SK-N-SH (cell line): ENCODE measurements at regions not wholly inside any gene's neighbourhood (a gene's known extent, or its start where the extent isn't known, plus 50 kb on each side); places are given as distances from the start of the nearest gene placed in this dataset.

Experiments used
- CTCF ChIA-PET: fragments of 300-600, 350-600 bp; formaldehyde crosslinking; extraction: SDS; loops from one replicate; lab custom pipeline; 2021; lab: Yijun Ruan, JAX
- POLR2A ChIA-PET: fragments of 350-600 bp; sonication (Branson Sonifier 250); formaldehyde crosslinking; extraction: SDS; loops from one replicate; lab custom pipeline; 2020; ENCODE audit warnings: antibody characterized with exemption, inconsistent platforms; lab: Yijun Ruan, JAX
- DNase-seq: peaks from one replicate; pipeline ENCODE4 v3.0.0; 2012
- H2AFZ ChIP-seq: fragments of 200-600 bp; sonication (generic); 2 replicates; pipeline ENCODE4 v1.8.1; 2016; ENCODE audit warnings: antibody characterized with exemption, mild to moderate bottlenecking, low read depth
- H3F3A ChIP-seq: fragments of 200-600 bp; sonication (generic); replicated peaks from 2 replicates; pipeline ENCODE3; 2016; ENCODE audit warnings: antibody characterized with exemption, mild to moderate bottlenecking; ENCODE audit not compliant: insufficient read depth
- H3K27ac ChIP-seq, 2 experiments: fragments of 200-500 bp in 1 of 2; fragments of 200-600 bp in 1 of 2; sonication (Bioruptor generic) in 1 of 2; sonication (generic), shearing (Covaris generic) in 1 of 2; 2 replicates each; pipeline versions ENCODE4 v1.5.1 to v1.6.1; 2014 to 2016; ENCODE audit warnings: low read depth in 2 of 2, inconsistent platforms in 1 of 2, low read length in 1 of 2, mild to moderate bottlenecking in 1 of 2, mixed read lengths in 1 of 2
- H3K27me3 ChIP-seq: fragments of 200-600 bp; sonication (generic), shearing (Covaris generic); 2 replicates; pipeline ENCODE4 v1.6.1; 2016; ENCODE audit warnings: mixed run types; ENCODE audit not compliant: insufficient read depth
- H3K36me3 ChIP-seq, 2 experiments: fragments of 200-500 bp in 1 of 2; fragments of 200-600 bp in 1 of 2; sonication (Bioruptor generic) in 1 of 2; sonication (generic) in 1 of 2; replicated peaks in 1 of 2; 2 replicates each; pipeline versions ENCODE3 to v1.5.1; 2014 to 2016; ENCODE audit warnings: low read length in 1 of 2, mild to moderate bottlenecking in 1 of 2; ENCODE audit not compliant: insufficient read depth in 2 of 2, control insufficient read depth in 1 of 2
- H3K4me1 ChIP-seq, 2 experiments: fragments of 200-500 bp in 1 of 2; fragments of 200-600 bp in 1 of 2; sonication (Bioruptor generic) in 1 of 2; sonication (generic), shearing (Covaris generic) in 1 of 2; 2 replicates each; pipeline versions ENCODE4 v1.5.1 to v1.6.1; 2014 to 2016; ENCODE audit warnings: low read depth in 1 of 2, low read length in 1 of 2, mixed run types in 1 of 2; ENCODE audit not compliant: insufficient read depth in 2 of 2, control insufficient read depth in 1 of 2
- H3K4me2 ChIP-seq: fragments of 200-600 bp; sonication (generic), shearing (Covaris generic); 2 replicates; pipeline ENCODE4 v1.6.1; 2017; ENCODE audit warnings: mixed run types
- H3K4me3 ChIP-seq, 2 experiments: fragments of 200-500 bp in 1 of 2; fragments of 200-600 bp in 1 of 2; sonication (Bioruptor generic) in 1 of 2; sonication (generic), shearing (Covaris generic) in 1 of 2; 2 replicates each; pipeline versions ENCODE4 v1.5.1 to v1.8.1; 2014 to 2016; ENCODE audit warnings: low read depth in 2 of 2, inconsistent platforms in 1 of 2, low read length in 1 of 2, mild to moderate bottlenecking in 1 of 2, mixed read lengths in 1 of 2, moderate library complexity in 1 of 2
- H3K79me2 ChIP-seq: fragments of 200-600 bp; sonication (generic); 2 replicates; pipeline ENCODE4 v1.8.1; 2017; ENCODE audit warnings: mild to moderate bottlenecking; ENCODE audit not compliant: insufficient read depth
- H3K9ac ChIP-seq: fragments of 200-600 bp; sonication (generic); 2 replicates; pipeline ENCODE4 v1.6.1; 2017; ENCODE audit warnings: mixed run types
- H3K9me2 ChIP-seq: fragments of 200-600 bp; sonication (generic); 2 replicates; pipeline ENCODE4 v1.6.1; 2017; ENCODE audit warnings: mixed run types
- H3K9me3 ChIP-seq: fragments of 200-600 bp; sonication (generic); 2 replicates; pipeline ENCODE4 v1.6.1; 2017; ENCODE audit warnings: mixed run types, mild to moderate bottlenecking, moderate library complexity
- H4K20me1 ChIP-seq: fragments of 200-600 bp; sonication (generic); 2 replicates; pipeline ENCODE4 v1.6.1; 2017; ENCODE audit warnings: mild to moderate bottlenecking, mixed run types; ENCODE audit not compliant: insufficient read depth
- FOSL2 ChIP-seq: IDR thresholded peaks from 2 replicates; pipeline ENCODE4 v1.4.0; 2012; ENCODE audit warnings: low read depth, mild to moderate bottlenecking, moderate library complexity, borderline replicate concordance
- FOXJ3 ChIP-seq: sonication (generic); formaldehyde crosslinking; IDR thresholded peaks from 2 replicates; pipeline ENCODE4 v1.5.1; 2020; ENCODE audit warnings: mild to moderate bottlenecking, missing genetic modification reagents
- JUND ChIP-seq: IDR thresholded peaks from 2 replicates; pipeline ENCODE4 v1.4.0; 2012
- MXI1 ChIP-seq: IDR thresholded peaks from 2 replicates; pipeline ENCODE4 v1.6.1; 2012; ENCODE audit warnings: mild to moderate bottlenecking, low read depth, low read length, improper control_type of control experiment
- NFIC ChIP-seq: IDR thresholded peaks from 2 replicates; pipeline ENCODE4 v1.4.0; 2012; ENCODE audit warnings: borderline replicate concordance
- POLR2AphosphoS5 ChIP-seq: IDR thresholded peaks from 2 replicates; pipeline ENCODE4 v1.6.1; 2012; ENCODE audit warnings: low read depth, low read length
- RCOR1 ChIP-seq: fragments of 150-350 bp; IDR thresholded peaks from 2 replicates; pipeline ENCODE4 v1.6.1; 2017; ENCODE audit warnings: antibody characterized with exemption, low read length
- REST ChIP-seq: IDR thresholded peaks from 2 replicates; pipeline ENCODE4 v1.6.1; 2012; ENCODE audit warnings: mild to moderate bottlenecking, low read depth, low read length, moderate library complexity
- TAF1 ChIP-seq: IDR thresholded peaks from 2 replicates; pipeline ENCODE4 v1.6.1; 2012; ENCODE audit warnings: low read depth, mild to moderate bottlenecking, low read length, moderate library complexity, borderline replicate concordance
- TCF12 ChIP-seq: IDR thresholded peaks from 2 replicates; pipeline ENCODE4 v1.4.0; 2012
- TEAD4 ChIP-seq: IDR thresholded peaks from 2 replicates; pipeline ENCODE4 v1.4.0; 2012; ENCODE audit warnings: mild to moderate bottlenecking, borderline replicate concordance; ENCODE audit not compliant: insufficient read depth
- USF1 ChIP-seq: IDR thresholded peaks from 2 replicates; pipeline ENCODE4 v1.4.0; 2012; ENCODE audit warnings: low read depth, borderline replicate concordance
- USF2 ChIP-seq: fragments of 150-350 bp; IDR thresholded peaks from 2 replicates; pipeline ENCODE4 v1.6.1; 2017; ENCODE audit warnings: antibody characterized with exemption, low read length, low read depth, borderline replicate concordance
- YY1 ChIP-seq: IDR thresholded peaks from 2 replicates; pipeline ENCODE4 v1.4.0; 2012; ENCODE audit warnings: low read depth, mild to moderate bottlenecking
- WGBS: methylation state at CpG from one replicate; pipeline ENCODE4 v1.1.6; 2017; ENCODE audit warnings: low lambda C conversion rate; 5-methylcytosine and 5-hydroxymethylcytosine counted together

GRCh38 chr7:130990178-130990832 lies 256.3 kb upstream of the KLF14 start:
- TF ChIP-seq USF1 (no peak), FOXJ3 (no peak), TCF12 (no peak), POLR2AphosphoS5 (no peak), REST (no peak), TAF1 (no peak), TEAD4 (no peak), YY1 (no peak), RCOR1 (no peak), FOSL2 (no peak), USF2 (no peak), JUND (no peak), MXI1 (no peak), NFIC (no peak)
- Histone ChIP-seq H3K79me2 (peaks cover 19% of the 10 kb centered on the region), H3K4me3 (no peak overlapping the region), H3K9me2 (no peaks in the 10 kb centered on the region), H3K9ac (no peak overlapping the region), H3K9me3 (no peaks in the 10 kb centered on the region), H4K20me1 (peaks cover 17% of the 10 kb centered on the region; the same call in 1 of the 2 replicates), H2AFZ (no peak overlapping the region), H3K4me2 (no peak overlapping the region), H3K36me3 (peaks cover 0 to 14% of the 10 kb centered on the region in 2 experiments), H3F3A (peaks cover 6% of the 10 kb centered on the region), H3K27me3 (no peaks in the 10 kb centered on the region), H3K27ac (no peak overlapping the region), H3K4me1 (peaks cover 3 to 4% of the 10 kb centered on the region in 2 experiments; a peak in 1 of 4 replicates)
- POLR2A ChIA-PET, result no interaction called here
- no peak for DNase-seq
- WGBS, result 89% methylated on average over 16 of the region's 16 CpGs
- CTCF ChIA-PET, result interaction anchor here (0.9 to 3.3 kb wide), 5 partner anchors 8 to 93 kb away, joined by 3 to 15 read pairs (median 3); no protein-coding TSS in a partner anchor
